HG02973 (cell line): ENCODE measurements at regions not wholly inside any gene's neighbourhood (a gene's known extent, or its start where the extent isn't known, plus 50 kb on each side); places are given as distances from the start of the nearest gene placed in this dataset.
"Not testable (repeated sequence)": the region's sequence is repeated elsewhere in the genome, so short reads cannot be mapped to it uniquely, and the experiment has no call there.

Source experiments
- ATAC-seq: cut with Tn5 transposase; IDR thresholded peaks from one replicate; pipeline ENCODE4 v1.9.1; 2021; ENCODE audit warnings: moderate library complexity; ENCODE audit not compliant: unreplicated experiment

DNA sequence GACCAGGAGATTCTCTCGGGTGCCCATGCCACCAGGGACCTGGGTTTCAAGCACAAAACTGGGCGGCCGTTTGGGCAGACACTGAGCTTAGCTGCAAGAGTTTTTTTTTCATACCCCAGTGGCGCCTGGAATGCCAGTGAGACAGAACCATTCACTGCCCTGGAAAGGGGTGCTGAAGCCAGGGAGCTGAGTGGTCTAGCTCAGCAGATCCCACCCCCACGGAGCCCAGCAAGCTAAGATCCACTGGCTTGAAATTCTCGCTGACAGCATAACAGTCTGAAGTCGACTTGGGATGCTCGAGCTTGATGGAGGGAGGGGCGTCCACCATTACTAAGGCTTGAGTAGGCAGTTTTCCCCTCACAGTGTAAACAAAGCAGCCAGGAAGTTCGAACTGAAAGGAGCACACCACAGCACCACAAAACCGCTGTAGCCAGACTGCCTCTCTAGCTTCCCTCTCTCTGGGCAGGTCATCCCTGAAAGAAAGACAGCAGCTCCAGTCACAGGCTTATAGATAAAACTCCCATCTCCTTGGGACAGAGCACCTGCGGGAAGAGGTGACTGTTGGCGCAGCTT, 157.7 kb downstream of the GIPC2 start:
- not testable (repeated sequence) for ATAC-seq

- no peak for ATAC-seq
Measured at GRCh38 chr1:78210175-78210574, 164.4 kb downstream of the GIPC2 start.

DNA sequence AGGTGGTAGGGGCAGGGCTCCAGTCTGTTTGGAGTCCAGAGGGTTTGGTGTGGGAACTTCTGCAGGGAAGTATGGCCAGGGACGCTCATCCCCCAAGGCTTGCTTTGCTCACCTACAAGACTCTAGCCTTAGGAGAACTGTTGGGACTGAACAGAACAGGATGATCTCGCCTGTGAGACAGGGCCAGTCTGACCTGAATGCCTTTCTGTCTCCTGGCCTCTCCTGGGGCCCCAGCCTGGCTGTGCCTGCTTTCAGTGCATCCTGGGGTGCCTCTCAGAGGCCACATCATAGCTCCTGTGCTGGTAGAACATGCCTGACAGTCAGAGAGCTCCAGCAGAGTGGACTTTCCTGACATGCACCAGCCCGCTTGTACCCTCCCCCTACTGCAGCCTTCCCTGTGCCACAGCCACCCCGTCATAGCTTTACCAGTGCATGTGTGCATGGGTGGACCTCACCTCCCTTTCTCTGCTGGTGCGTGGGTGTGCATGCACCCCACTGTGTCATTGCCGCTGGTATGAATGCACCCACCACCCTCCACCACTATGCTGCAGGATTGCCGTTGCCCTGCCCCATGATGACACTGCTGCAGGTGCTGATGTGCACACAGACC, 165.8 kb downstream of the GIPC2 start:
- ATAC-seq, result no peak

DNA sequence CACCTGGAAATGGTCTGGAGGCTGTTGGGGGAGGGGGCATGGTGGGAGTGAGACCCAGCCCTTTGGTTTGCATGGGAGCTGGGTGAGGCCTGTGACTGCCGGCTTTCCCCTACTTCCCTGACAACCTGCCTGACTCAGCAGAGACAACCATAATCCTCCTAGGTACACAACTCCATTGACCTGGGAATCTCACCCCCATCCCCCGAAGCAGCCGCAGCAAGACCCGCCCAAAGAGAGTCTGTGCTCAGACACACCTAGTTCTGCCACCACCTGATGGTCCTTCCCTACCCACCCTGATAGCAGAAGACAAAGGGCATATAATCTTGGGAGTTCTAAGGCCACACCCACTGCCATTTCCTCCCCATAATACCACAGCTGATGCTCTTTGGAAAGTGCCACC, 168.6 kb downstream of the GIPC2 start:
- no peak for ATAC-seq

DNA sequence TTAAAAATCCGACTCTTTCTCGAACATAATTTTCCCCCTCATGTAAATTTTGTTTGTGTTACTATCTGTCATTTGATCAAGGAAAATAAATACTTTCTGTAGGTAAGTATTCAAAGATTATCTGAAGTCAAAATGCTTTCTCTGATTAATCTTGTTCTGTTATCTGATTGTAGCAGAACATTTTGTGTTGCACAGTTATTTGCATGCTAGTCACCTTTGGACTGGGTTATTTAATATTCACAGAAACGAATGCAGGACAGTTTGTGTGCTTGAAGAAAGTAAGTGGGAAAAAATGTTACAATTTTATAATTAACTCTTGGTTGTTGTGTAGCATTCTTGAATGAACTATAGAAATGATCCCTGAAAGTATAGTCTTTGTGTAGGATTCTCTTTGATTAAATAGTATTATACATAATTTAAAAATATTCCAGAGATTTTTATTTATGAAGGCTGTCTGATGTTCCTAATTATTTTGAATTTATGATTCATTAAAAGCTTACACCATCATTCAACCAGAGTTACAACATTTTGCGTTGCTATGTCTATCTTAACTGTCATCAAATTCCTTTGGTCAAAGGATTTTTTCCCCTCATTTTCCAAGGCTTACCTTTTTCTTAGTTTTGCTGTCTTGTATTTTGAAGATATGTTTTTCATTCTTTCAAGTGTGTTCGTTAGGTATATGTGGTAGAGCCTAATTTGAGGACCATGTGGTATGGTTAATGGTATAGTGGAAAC, 176.6 kb downstream of the GIPC2 start:
- no peak for ATAC-seq

DNA sequence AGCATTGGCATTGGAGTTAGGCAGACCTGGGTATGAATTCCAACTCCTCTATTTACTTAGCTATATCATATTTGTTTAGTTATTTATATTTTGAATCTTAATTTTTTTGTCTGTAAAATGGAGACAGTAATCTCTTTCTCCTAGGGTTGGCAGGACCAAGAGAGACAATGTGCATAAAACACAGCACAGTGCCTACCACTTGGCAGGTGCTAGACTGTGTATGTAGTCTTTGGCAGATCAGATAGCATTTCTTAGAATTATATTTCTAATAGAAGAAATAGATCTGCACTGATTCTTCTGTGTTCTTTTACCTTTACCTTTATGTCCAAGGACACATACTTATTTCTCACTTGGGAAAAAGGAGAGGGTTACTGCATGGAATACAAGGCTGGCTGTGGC, 177.2 kb downstream of the GIPC2 start:
- no peak for ATAC-seq

DNA sequence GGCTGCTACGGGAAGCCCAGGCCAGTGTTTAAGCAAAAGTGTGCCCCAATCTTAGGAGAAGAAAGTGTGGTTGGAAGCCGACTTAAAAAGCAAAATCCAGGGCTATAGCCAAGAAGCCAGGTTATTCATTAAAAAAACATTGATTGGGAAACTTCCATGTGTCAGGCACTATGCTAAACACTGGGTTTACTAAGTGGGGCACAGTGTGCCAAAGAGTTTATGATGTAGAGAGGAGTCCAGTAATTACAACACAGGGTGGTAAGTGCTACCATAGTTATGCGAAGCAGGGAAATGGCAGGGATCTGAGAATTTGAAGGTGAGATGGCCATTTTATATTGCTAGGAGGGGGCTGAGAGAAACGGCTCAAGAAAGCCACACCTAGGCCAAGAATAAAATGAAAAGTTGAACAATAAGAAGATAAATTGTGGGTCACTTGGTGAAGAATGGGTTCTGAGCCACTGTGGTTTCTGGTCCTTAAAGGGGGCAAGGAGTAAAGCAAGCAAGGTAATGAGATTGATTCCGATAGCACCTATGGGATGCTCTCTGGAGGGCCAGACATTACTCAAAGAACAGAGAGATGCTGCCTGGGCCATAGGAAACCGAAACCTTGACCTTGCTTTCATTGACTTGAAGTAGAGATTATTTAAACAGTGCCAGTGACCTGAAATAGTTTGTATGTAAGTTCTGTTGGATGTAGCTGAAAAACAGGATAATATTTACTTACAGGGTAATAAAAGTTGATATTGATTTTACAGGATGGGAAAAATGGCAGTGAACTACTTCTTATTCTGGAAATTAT, 177.8 kb downstream of the GIPC2 start:
- ATAC-seq, result no peak

- no peak for ATAC-seq
Measured at GRCh38 chr1:78224246-78224785, 178.6 kb downstream of the GIPC2 start.

GRCh38 chr1:78224861-78225552, 179.2 kb downstream of the GIPC2 start:
- no peak for ATAC-seq

GRCh38 chr1:78226784-78227183, 181.0 kb downstream of the GIPC2 start:
- ATAC-seq, result no peak

DNA sequence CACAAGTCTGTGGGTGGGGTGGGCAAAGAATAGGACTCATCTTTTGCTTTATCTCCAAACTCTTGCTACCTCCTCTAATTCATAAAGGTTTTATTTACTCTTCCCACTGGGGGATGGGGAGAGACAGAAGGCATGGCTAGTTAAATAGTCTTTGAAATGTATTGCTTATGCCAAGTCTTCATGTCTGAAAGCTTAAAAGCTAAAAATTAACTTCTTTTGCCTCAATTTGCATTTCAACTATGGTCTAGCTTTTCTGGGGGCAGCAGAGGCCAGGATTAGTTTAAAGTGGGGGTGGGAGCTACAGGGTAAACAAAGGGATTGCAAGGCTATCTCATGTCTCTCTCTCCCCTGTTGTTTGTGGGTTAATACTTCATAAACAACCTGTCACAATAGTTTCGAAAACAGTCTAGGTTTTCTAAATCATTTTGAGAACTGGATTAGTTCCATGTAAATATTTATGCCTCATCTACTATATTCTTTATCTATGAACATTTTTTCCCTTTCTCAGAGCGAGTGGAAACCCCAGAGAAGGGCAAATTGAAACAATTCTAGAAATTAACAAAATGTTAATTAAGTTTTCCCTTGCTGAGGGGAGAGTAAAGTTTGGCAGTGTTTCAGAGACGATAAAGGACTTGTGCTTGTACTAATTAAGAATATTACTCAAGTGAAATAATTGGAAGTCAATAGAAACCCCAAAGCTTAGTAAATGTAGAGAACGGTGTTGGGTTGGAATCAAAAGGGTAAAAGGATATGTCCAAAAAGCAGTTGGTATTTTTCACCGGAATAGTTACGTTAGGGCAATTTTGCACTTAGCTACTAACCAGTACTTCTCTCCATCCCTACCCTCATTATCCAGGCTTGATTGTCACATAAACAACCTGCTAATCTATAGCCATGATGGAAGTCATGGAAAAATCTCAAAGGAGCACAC, 182.2 kb downstream of the GIPC2 start:
- ATAC-seq, result no peak

DNA sequence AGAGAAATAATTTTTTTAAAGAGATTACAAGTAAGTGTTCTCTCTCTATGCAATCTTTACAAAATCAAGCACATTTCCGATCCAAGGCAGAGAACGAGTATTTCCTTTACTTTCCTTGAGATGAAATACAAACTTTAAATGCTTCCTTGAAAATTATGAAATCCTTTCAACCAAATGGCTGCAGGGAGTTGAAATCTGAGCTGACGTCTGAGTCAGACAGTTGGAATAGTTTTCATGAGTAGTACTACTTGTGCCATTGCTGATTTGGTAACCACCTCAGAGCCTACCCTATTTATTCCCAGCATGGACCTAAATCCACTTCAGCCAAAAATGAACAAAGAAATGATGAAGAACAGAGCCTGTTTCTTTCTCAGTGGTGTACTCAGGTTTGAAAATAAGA, 183.6 kb downstream of the GIPC2 start:
- no peak for ATAC-seq

GRCh38 chr1:78231477-78231876, 185.7 kb downstream of the GIPC2 start:
- ATAC-seq, result no peak

DNA sequence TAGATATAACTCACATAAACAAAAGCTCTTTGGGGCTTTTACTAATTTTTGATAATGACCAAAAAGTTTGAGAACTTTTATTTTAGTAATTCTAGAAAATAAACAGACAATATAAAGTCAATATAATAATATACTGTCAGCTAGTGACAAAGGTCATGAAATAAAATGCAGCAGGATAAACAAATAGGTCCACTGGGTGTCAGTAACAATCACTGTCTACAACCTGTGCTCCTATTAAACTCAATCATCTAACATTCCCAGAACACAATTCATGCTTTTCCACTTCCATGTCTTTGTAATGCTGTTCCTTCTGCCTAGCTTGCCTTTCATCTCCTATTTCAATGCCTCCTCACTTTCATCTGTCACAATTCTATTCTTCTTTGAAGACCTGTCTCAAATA, 186.1 kb downstream of the GIPC2 start:
- ATAC-seq, result no peak

GRCh38 chr1:78232630-78233029, 186.9 kb downstream of the GIPC2 start:
- no peak for ATAC-seq

- ATAC-seq, result no peak
Measured at GRCh38 chr1:78234496-78234895, 188.7 kb downstream of the GIPC2 start.

- no peak for ATAC-seq
Measured at GRCh38 chr1:78236716-78237115, 190.9 kb downstream of the GIPC2 start.

DNA sequence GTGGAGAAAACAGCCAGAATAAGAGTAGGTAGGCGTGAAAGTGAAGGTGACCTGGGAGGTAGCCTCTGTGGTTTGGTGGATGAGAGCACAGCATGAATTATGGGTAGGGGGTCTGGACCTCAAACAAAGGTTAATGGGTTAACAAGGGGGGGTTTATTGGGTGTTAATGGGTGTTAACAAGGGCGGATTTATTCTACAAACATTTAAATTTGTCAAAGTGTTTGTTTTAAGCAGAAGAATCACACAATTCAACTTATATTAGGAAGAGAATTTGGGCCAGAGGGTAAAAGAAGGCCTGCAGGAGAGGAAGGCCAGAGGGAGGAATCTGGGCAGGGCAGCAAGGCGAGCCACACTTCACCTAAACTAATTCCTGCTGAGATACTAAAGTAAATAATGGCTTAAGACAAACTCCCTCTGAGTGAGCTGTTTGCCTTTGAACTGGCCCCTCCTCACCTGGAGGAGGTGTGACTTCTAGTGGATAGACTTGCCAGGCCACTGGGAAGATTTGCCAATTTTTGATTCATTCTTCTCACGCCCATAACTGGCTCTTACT, 191.7 kb downstream of the GIPC2 start:
- no peak for ATAC-seq

- no peak for ATAC-seq
Measured at GRCh38 chr1:78240191-78240590, 194.4 kb downstream of the GIPC2 start.
